T-cell (primary cell): ENCODE measurements at regions not wholly inside any gene's neighbourhood (a gene's known extent, or its start where the extent isn't known, plus 50 kb on each side); places are given as distances from the start of the nearest gene placed in this dataset.

Experiments used
- ATAC-seq, 4 experiments: fragments of 200-7000 bp in 3 of 4; fragments of 150-1000 bp in 1 of 4; cut with Tn5 transposase; replicated peaks in 1 of 4; 1 replicate in 3 of 4; 2 replicates in 1 of 4; pipeline ENCODE4 v1.10.0; 2021; ENCODE audit warnings: moderate library complexity in 3 of 4, mild to moderate bottlenecking in 2 of 4, moderate number of reproducible peaks in 1 of 4
- CTCF ChIA-PET, 2 donors: fragments of 300-600 bp; sonication (Branson Sonifier 250); formaldehyde crosslinking; loops; one replicate each; lab custom pipeline; 2022; ENCODE audit warnings: antibody characterized with exemption in 2 of 2; lab: Charles Lee
- POLR2A ChIA-PET, 2 donors: fragments of 300-600 bp; sonication (Branson Sonifier 250); formaldehyde crosslinking; loops; one replicate each; lab custom pipeline; 2022; ENCODE audit warnings: antibody characterized with exemption in 2 of 2; lab: Charles Lee
- DNase-seq, 35 experiments: peaks; one replicate each; pipeline versions ENCODE4 v3.0.0 to v3.0.0-alpha.2; 2013 to 2023
- H3K27ac ChIP-seq: one replicate; pipeline ENCODE4 v1.5.1; 2013; ENCODE audit warnings: low read length
- H3K27me3 ChIP-seq, 2 experiments: replicated peaks in 1 of 2; 1 replicate in 1 of 2; 2 replicates in 1 of 2; pipeline versions ENCODE4 v1.6.1 to v1.7.0; 2013; ENCODE audit warnings: low read length in 1 of 2, mixed read lengths in 1 of 2; ENCODE audit not compliant: control insufficient read depth in 2 of 2, insufficient read depth in 2 of 2; ENCODE audit errors: extremely low read depth in 1 of 2
- H3K36me3 ChIP-seq, 2 donors: 1 replicate in 1 of 2; 2 replicates in 1 of 2; pipeline versions ENCODE4 v1.6.1 to v1.7.0; 2013; ENCODE audit warnings: low read length in 1 of 2; ENCODE audit not compliant: control insufficient read depth in 2 of 2, insufficient read depth in 1 of 2; ENCODE audit errors: extremely low read depth in 1 of 2
- H3K4me1 ChIP-seq, 2 experiments: 1 replicate in 1 of 2; 2 replicates in 1 of 2; pipeline versions ENCODE4 v1.6.1 to v1.7.0; 2013; ENCODE audit warnings: low read length in 2 of 2, mixed read lengths in 1 of 2; ENCODE audit not compliant: insufficient read depth in 2 of 2, control insufficient read depth in 1 of 2; ENCODE audit errors: extremely low read depth in 1 of 2
- H3K4me3 ChIP-seq, 2 donors: 1 replicate in 1 of 2; 2 replicates in 1 of 2; pipeline versions ENCODE4 v1.5.1 to v1.7.0; 2013; ENCODE audit warnings: mild to moderate bottlenecking in 2 of 2, low read length in 1 of 2, moderate library complexity in 1 of 2; ENCODE audit not compliant: control insufficient read depth in 1 of 2; ENCODE audit errors: extremely low read depth in 1 of 2
- H3K9me3 ChIP-seq: 2 replicates; pipeline ENCODE4 v1.7.0; 2013
- H3K27ac Mint-ChIP-seq, 2 donors: one replicate each; pipeline ENCODE4 v1.8.0; 2020 to 2021; ENCODE audit warnings: mild to moderate bottlenecking in 2 of 2, mixed read lengths in 2 of 2
- H3K27me3 Mint-ChIP-seq, 2 donors: one replicate each; pipeline ENCODE4 v1.8.0; 2021 to 2022; ENCODE audit warnings: mixed read lengths in 2 of 2
- H3K36me3 Mint-ChIP-seq: one replicate; pipeline ENCODE4 v1.8.0; 2021; ENCODE audit warnings: mixed read lengths
- H3K4me1 Mint-ChIP-seq, 3 donors: one replicate each; pipeline ENCODE4 v1.8.0; 2020 to 2022; ENCODE audit warnings: mixed read lengths in 3 of 3, mild to moderate bottlenecking in 1 of 3
- H3K4me3 Mint-ChIP-seq, 3 donors: one replicate each; pipeline ENCODE4 v1.8.0; 2020 to 2022; ENCODE audit warnings: mild to moderate bottlenecking in 3 of 3, mixed read lengths in 3 of 3, moderate library complexity in 3 of 3
- H3K9me3 Mint-ChIP-seq, 3 donors: one replicate each; pipeline ENCODE4 v1.8.0; 2020 to 2022; ENCODE audit warnings: mixed read lengths in 3 of 3
- WGBS: methylation state at CpG from one replicate; pipeline ENCODE4 v1.1.5; 2013; ENCODE audit warnings: missing lambda C conversion rate; ENCODE audit not compliant: insufficient coverage; 5-methylcytosine and 5-hydroxymethylcytosine counted together

DNA sequence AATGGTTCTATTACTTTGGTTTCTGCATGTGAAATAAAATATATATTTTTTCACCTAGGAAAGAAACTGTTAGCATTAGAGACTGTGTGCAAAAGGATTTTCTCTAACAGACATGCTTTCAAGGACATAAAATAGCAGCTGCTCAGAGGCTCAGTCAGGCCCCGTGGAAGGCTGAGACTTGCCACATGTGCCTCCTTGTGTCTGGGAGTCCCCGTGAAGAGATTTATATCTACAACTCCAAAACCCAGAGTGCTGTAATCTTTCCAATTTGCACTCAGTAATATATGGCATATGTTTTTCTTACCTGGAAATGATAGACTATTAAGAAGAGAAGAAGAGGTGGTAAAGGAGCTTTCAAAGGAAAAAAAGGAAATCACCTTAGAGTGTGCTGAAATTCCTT, 371.6 kb upstream of the OBI1 start:
- Mint-ChIP-seq H3K4me1 (no peaks in the 10 kb centered on the region), H3K9me3 (no peaks in the 10 kb centered on the region), H3K4me3 (no peak overlapping the region), H3K27ac (no peak overlapping the region), H3K27me3 (peaks cover 10 to 27% of the 10 kb centered on the region in 2 donors), H3K36me3 (no peaks in the 10 kb centered on the region)
- peaks cover 0 to 4% of the 10 kb centered on the region in 2 experiments for H3K27me3 ChIP-seq
- no peaks in the 10 kb centered on the region for H3K9me3 ChIP-seq
- no peak for ATAC-seq
- no peaks in the 10 kb centered on the region for H3K4me1 ChIP-seq
- CTCF ChIA-PET = no interaction called here
- no peak for DNase-seq
- H3K36me3 ChIP-seq = no peaks in the 10 kb centered on the region
- H3K4me3 ChIP-seq = no peak overlapping the region
- POLR2A ChIA-PET = no interaction called here
- no CpG with 5 or more reads among the region's 2 CpGs for WGBS
- no peak overlapping the region for H3K27ac ChIP-seq

DNA sequence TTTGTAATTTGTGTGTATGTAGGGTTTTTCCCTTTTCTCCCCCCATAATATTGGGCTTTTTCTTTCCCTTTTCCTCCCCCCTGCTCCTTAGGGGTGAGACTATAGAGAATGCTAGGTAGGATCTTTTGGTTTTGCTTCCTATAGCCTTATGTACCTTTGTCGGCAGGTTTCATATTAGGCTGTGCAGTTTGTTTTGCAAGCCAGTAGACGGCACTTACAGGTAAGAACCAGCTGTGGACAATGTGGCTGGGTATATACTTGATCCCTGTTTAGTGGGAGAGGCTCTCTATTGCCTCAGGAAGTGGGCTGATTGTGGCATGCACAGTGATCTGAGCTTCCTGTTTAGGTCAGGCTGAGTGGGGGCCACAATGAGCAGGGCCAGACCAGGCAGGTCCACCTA, 359.2 kb upstream of the OBI1 start:
- 0% methylated on average over 2 of the region's 2 CpGs for WGBS
- no peaks in the 10 kb centered on the region for H3K9me3 ChIP-seq
- H3K4me3 Mint-ChIP-seq = no peak overlapping the region
- H3K4me1 ChIP-seq = no peaks in the 10 kb centered on the region
- H3K27ac ChIP-seq = no peak overlapping the region
- no peak for DNase-seq
- no peak for ATAC-seq
- no peak overlapping the region for H3K27ac Mint-ChIP-seq
- H3K27me3 Mint-ChIP-seq = peaks cover 9 to 15% of the 10 kb centered on the region in 2 donors
- peaks cover 8 to 38% (median 16%) of the 10 kb centered on the region in 3 donors for H3K9me3 Mint-ChIP-seq
- no peak overlapping the region for H3K4me3 ChIP-seq
- no peaks in the 10 kb centered on the region for H3K4me1 Mint-ChIP-seq
- peaks cover 0 to 11% of the 10 kb centered on the region in 2 experiments for H3K27me3 ChIP-seq
- ChIA-PET CTCF (interaction anchor here in 1 of 2 donors (0.6 kb wide), 1 partner anchor 1270 kb away, joined by 5 read pairs; no protein-coding TSS in a partner anchor), POLR2A (no interaction called here)
- H3K36me3 Mint-ChIP-seq = no peaks in the 10 kb centered on the region
- H3K36me3 ChIP-seq = no peaks in the 10 kb centered on the region

DNA sequence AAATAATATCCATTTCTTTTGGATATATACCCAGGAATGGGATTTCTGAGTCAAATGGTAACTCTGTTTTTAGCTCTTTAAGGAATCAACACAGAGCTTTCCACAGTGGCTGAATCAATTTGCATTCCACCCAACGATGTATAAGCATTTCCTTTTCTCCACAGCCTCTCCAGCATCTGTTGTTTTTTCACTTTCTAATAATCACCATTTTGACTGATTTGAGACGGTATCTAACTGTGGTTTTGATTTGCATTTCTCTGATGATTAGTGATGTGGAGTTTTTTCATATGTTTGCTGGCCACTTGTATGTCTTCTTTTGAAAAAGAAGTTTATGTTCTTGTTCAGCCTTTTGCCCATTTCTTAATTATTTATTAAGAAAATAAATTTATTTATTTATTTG, 352.2 kb upstream of the OBI1 start:
- Mint-ChIP-seq H3K36me3 (no peaks in the 10 kb centered on the region), H3K27me3 (peaks cover 6 to 17% of the 10 kb centered on the region in 2 donors), H3K4me1 (no peaks in the 10 kb centered on the region), H3K4me3 (no peak overlapping the region), H3K9me3 (peaks cover 4 to 20% (median 5%) of the 10 kb centered on the region in 3 donors), H3K27ac (no peak overlapping the region)
- no peaks in the 10 kb centered on the region for H3K27me3 ChIP-seq
- H3K36me3 ChIP-seq = no peaks in the 10 kb centered on the region
- ATAC-seq = no peak
- DNase-seq = no peak
- no CpG with 5 or more reads among the region's 2 CpGs for WGBS
- no peaks in the 10 kb centered on the region for H3K9me3 ChIP-seq
- POLR2A ChIA-PET = no interaction called here
- no peak overlapping the region for H3K27ac ChIP-seq
- no peaks in the 10 kb centered on the region for H3K4me1 ChIP-seq
- CTCF ChIA-PET = no interaction called here
- H3K4me3 ChIP-seq = no peak overlapping the region

DNA sequence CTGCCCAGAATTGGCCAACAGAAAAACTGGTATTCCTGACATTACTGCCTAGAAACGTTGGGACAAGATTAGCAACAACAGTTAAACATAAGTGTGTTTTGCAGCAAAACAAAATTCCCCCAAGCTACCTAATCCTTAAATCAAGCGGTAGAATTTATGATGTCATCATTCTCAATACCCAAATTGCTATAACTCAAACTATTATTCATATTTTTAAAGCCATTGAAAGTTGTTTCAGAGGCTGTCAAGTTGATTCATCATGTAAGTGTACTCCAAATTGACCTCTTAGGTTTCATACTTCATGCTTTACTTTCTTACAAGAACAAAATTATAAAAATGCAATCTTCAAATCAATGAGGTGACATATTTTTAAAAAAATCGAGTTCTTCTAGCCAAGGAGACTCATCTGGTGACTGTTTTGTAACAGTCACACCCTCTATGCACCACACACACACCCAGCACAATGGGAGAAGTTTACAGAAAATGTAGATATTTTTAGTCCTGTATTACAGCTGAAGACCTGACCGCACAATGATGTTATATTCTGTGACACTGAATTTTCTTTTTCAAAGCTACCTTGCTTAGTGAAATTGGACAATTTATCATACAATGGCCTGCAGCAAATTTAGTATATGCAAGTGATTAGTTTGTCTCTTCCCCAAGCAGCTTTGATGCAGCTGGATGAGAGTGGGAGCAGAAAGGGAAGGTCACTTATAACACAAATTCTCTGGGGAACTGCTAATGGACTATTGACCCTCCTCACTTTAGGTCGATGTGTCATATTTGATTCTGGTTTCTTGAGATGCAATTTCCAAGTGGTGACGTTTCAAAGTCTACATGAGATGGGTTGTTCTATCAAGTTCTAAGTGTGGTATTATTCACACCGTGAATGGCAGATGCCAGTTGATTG, 345.3 kb upstream of the OBI1 start:
- no peak overlapping the region for H3K27ac ChIP-seq
- DNase-seq (no peak), ATAC-seq (no peak)
- H3K36me3 Mint-ChIP-seq = no peaks in the 10 kb centered on the region
- no peak overlapping the region for H3K27ac Mint-ChIP-seq
- no peaks in the 10 kb centered on the region for H3K4me1 ChIP-seq
- H3K4me1 Mint-ChIP-seq = no peaks in the 10 kb centered on the region
- no peak overlapping the region for H3K4me3 Mint-ChIP-seq
- ChIA-PET POLR2A (no interaction called here), CTCF (no interaction called here)
- WGBS = no CpG with 5 or more reads among the region's 7 CpGs
- H3K36me3 ChIP-seq = no peaks in the 10 kb centered on the region
- no peaks in the 10 kb centered on the region for H3K27me3 ChIP-seq
- peaks cover 0 to 3% (median 0%) of the 10 kb centered on the region in 3 donors for H3K9me3 Mint-ChIP-seq
- H3K4me3 ChIP-seq = no peak overlapping the region
- H3K9me3 ChIP-seq = no peaks in the 10 kb centered on the region
- peaks cover 4 to 17% of the 10 kb centered on the region in 2 donors for H3K27me3 Mint-ChIP-seq

DNA sequence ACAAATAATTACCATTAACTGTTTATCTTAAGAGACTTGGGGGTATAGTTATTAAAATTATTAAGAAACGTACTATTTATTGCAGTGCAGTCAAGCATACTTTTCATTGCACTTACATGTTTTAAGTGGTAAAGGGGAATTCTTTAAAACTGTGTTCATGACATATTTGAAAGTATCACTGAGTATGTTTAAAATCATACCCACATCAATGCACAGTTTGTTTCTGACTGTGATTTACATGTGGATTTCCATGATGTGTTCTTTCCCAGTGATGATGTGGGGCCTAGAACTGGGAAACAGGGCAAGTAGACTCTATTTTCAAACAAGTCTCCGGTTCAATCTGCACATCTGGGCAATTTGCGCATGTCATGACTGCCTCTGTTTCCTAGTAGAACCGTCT, 340.5 kb upstream of the OBI1 start:
- Mint-ChIP-seq H3K36me3 (no peaks in the 10 kb centered on the region), H3K27ac (peak overlapping the region in 1 of 2 donors; percentile 10), H3K4me1 (no peaks in the 10 kb centered on the region), H3K27me3 (peaks cover 4 to 12% of the 10 kb centered on the region in 2 donors), H3K4me3 (no peak overlapping the region), H3K9me3 (no peaks in the 10 kb centered on the region)
- Histone ChIP-seq H3K4me3 (no peak overlapping the region), H3K9me3 (no peaks in the 10 kb centered on the region), H3K27ac (no peak overlapping the region), H3K27me3 (no peaks in the 10 kb centered on the region), H3K4me1 (no peaks in the 10 kb centered on the region), H3K36me3 (no peaks in the 10 kb centered on the region)
- WGBS = 75% methylated on average over 2 of the region's 4 CpGs
- ATAC-seq (no peak), DNase-seq (no peak)
- ChIA-PET CTCF (interaction anchor here in 1 of 2 donors (0.5 kb wide), 1 partner anchor 1247 kb away, joined by 3 read pairs; no protein-coding TSS in a partner anchor), POLR2A (no interaction called here)

DNA sequence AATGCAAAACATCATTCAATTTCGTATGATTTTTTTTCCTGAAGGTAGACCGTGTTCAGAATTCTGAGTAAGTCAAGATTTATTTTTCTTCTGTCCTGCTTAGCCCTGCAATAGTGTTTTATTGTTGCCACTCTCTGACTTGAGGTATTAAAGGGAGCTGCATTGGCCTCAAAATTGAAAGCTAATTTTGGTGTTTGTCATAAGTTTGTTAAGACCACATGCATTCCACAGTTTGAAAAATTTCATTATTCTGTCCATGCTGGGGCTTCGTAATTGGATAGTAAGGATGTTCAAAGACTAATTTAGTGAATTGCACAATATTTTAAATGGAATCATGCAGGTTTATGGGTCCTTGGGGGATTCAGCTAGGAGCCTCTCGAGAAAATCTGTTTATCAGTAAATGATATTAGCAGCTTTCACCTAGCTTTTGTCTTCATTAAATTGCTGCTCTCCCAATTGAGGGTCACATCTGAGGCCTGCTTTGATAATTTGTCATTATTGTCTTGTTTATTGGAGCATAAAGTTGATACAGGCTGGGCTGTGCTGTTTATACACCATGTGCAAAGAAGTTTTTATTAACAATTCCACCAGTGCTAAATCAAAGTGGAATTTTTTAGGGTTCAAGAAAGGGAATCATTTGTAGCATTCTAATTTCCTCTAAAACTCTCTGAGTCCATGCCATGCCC, 339.8 kb upstream of the OBI1 start:
- ChIA-PET CTCF (interaction anchor here in 1 of 2 donors (0.5 kb wide), 1 partner anchor 1246 kb away, joined by 3 read pairs; no protein-coding TSS in a partner anchor), POLR2A (no interaction called here)
- no peak overlapping the region for H3K4me3 ChIP-seq
- H3K36me3 Mint-ChIP-seq = no peaks in the 10 kb centered on the region
- no peak overlapping the region for H3K27ac Mint-ChIP-seq
- H3K9me3 ChIP-seq = no peaks in the 10 kb centered on the region
- ATAC-seq (no peak), DNase-seq (no peak)
- no peaks in the 10 kb centered on the region for H3K9me3 Mint-ChIP-seq
- H3K27me3 ChIP-seq = no peaks in the 10 kb centered on the region
- H3K4me3 Mint-ChIP-seq = no peak overlapping the region
- 90% methylated on average over 2 of the region's 4 CpGs for WGBS
- no peaks in the 10 kb centered on the region for H3K4me1 ChIP-seq
- no peaks in the 10 kb centered on the region for H3K36me3 ChIP-seq
- no peaks in the 10 kb centered on the region for H3K4me1 Mint-ChIP-seq
- peaks cover 4 to 14% of the 10 kb centered on the region in 2 donors for H3K27me3 Mint-ChIP-seq
- H3K27ac ChIP-seq = no peak overlapping the region
